B cell (primary cell): ENCODE measurements at regions not wholly inside any gene's neighbourhood (a gene's known extent, or its start where the extent isn't known, plus 50 kb on each side); places are given as distances from the start of the nearest gene placed in this dataset.

Source experiments
- CTCF ChIP-seq: fragments of 200-600 bp; IDR thresholded peaks from one replicate; pipeline ENCODE4 v1.8.0; 2022; ENCODE audit warnings: antibody characterized with exemption, mild to moderate bottlenecking
- EZH2 ChIP-seq: IDR thresholded peaks from 2 replicates; pipeline ENCODE4 v1.6.1; 2012; ENCODE audit warnings: borderline replicate concordance, low read depth, mild to moderate bottlenecking, moderate library complexity, low read length; ENCODE audit not compliant: insufficient read depth, poor library complexity, severe bottlenecking

- TF ChIP-seq EZH2: no peak
- TF ChIP-seq CTCF: no peak
These were observed 98.5 kb upstream of the MAGEB16 start for GRCh38 chrX:35699642-35700041.
